ENCODE measurements at regions not wholly inside any gene's neighbourhood (a gene's known extent, or its start where the extent isn't known, plus 50 kb on each side); places are given as distances from the start of the nearest gene placed in this dataset.

GRCh38 chr1:229895605-229896004 is 171.4 kb upstream of the GALNT2 start:
- DNase-seq (ENCODE audit: low read depth): no peak
- TF ChIP-seq, protein P1, sequence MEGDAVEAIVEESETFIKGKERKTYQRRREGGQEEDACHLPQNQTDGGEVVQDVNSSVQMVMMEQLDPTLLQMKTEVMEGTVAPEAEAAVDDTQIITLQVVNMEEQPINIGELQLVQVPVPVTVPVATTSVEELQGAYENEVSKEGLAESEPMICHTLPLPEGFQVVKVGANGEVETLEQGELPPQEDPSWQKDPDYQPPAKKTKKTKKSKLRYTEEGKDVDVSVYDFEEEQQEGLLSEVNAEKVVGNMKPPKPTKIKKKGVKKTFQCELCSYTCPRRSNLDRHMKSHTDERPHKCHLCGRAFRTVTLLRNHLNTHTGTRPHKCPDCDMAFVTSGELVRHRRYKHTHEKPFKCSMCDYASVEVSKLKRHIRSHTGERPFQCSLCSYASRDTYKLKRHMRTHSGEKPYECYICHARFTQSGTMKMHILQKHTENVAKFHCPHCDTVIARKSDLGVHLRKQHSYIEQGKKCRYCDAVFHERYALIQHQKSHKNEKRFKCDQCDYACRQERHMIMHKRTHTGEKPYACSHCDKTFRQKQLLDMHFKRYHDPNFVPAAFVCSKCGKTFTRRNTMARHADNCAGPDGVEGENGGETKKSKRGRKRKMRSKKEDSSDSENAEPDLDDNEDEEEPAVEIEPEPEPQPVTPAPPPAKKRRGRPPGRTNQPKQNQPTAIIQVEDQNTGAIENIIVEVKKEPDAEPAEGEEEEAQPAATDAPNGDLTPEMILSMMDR (IDR thresholded peaks at IDR 0.05; ENCODE audit: control insufficient read depth, extremely low read depth, insufficient read depth): no peak
- no peak overlapping the region for H3K4me3 ChIP-seq (ENCODE audit: low read depth, low read length)

GRCh38 chr1:229896306-229896705 is 170.7 kb upstream of the GALNT2 start:
- TF ChIP-seq, protein P1 (IDR thresholded peaks at IDR 0.05; ENCODE audit: control insufficient read depth, extremely low read depth, insufficient read depth): no peak
- no peak overlapping the region for H3K4me3 ChIP-seq (ENCODE audit: low read depth, low read length)
- DNase-seq (ENCODE audit: low read depth): no peak

DNA sequence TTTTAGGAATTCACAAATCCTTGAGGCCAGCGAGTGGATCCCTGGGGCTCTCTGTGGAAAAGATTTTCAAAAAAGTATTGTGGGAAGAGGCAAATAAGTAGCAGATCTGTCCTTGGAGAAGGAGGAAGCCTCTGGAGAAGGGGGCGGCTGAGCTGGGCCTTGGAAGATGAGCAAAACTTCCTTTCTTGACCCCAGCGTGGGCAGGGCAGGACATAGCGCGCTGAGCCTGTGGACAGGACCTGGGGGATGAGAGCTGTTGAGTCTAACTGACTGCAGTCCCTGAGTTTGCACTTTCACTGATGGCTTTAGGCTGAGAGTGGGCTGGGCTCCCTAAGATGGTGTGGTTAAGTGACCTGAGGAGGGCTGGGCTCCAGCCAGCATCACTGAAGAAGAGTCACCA is 170.2 kb upstream of the GALNT2 start:
- TF ChIP-seq, protein P1 (IDR thresholded peaks at IDR 0.05; ENCODE audit: control insufficient read depth, extremely low read depth, insufficient read depth): no peak
- no peak for DNase-seq (ENCODE audit: low read depth)
- H3K4me3 ChIP-seq (ENCODE audit: low read depth, low read length): no peak overlapping the region

GRCh38 chr1:229897501-229897900 is 169.5 kb upstream of the GALNT2 start:
- DNase-seq (ENCODE audit: low read depth): no peak
- TF ChIP-seq, protein P1 (IDR thresholded peaks at IDR 0.05; ENCODE audit: control insufficient read depth, extremely low read depth, insufficient read depth): no peak
- H3K4me3 ChIP-seq (ENCODE audit: low read depth, low read length): no peak overlapping the region

- no peak for DNase-seq (ENCODE audit: low read depth)
- H3K4me3 ChIP-seq (ENCODE audit: low read depth, low read length): no peak overlapping the region
- TF ChIP-seq, protein P1 (IDR thresholded peaks at IDR 0.05; ENCODE audit: control insufficient read depth, extremely low read depth, insufficient read depth): no peak
Observed at GRCh38 chr1:229900220-229900619, 166.8 kb upstream of the GALNT2 start.

DNA sequence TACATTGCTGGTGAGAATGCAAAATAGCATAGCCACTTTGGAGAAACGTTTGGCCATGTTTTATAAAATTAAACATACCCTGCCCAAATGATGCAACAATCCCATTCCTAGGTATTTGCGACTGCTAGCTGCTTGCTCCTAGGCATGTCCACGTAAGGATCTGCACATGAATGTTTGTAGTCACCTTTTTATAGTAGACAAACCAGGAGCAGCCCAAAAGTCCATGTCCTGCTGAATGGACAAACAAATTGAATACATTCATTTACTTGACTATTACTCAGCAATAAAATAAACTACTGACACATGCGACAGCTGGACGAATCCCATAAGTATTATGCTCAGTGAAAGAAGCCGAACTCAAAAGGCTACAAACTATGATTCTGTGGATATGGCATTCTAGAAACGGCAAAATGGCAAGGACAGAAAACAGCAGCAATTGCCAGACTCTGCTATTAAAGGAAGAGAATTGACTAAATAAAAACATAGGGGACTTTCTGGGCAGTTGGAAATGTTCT is 161.9 kb upstream of the GALNT2 start:
- TF ChIP-seq, protein P1 (IDR thresholded peaks at IDR 0.05; ENCODE audit: control insufficient read depth, extremely low read depth, insufficient read depth): no peak
- H3K4me3 ChIP-seq (ENCODE audit: low read depth, low read length): no peak overlapping the region
- DNase-seq (ENCODE audit: low read depth): no peak

GRCh38 chr1:229905652-229906051 is 161.4 kb upstream of the GALNT2 start:
- DNase-seq (ENCODE audit: low read depth): no peak
- no peak overlapping the region for H3K4me3 ChIP-seq (ENCODE audit: low read depth, low read length)
- TF ChIP-seq, protein P1 (IDR thresholded peaks at IDR 0.05; ENCODE audit: control insufficient read depth, extremely low read depth, insufficient read depth): no peak
